Ishikawa (cell line): ENCODE measurements at regions not wholly inside any gene's neighbourhood (a gene's known extent, or its start where the extent isn't known, plus 50 kb on each side); places are given as distances from the start of the nearest gene placed in this dataset.

ENCODE experiments used
- CEBPB ChIP-seq: IDR thresholded peaks from 2 replicates; pipeline ENCODE4 v1.6.1; 2012
- CREB1 ChIP-seq: IDR thresholded peaks from 2 replicates; pipeline ENCODE4 v1.6.1; 2012; ENCODE audit warnings: low read depth
- EGR1 ChIP-seq: IDR thresholded peaks from 2 replicates; pipeline ENCODE4 v1.6.1; 2012
- EP300 ChIP-seq: IDR thresholded peaks from 2 replicates; pipeline ENCODE4 v1.6.1; 2012; ENCODE audit warnings: borderline replicate concordance
- FOXM1 ChIP-seq: IDR thresholded peaks from 2 replicates; pipeline ENCODE4 v1.6.1; 2012; ENCODE audit warnings: low read depth, borderline replicate concordance
- NFIC ChIP-seq: IDR thresholded peaks from 2 replicates; pipeline ENCODE4 v1.6.1; 2012
- RAD21 ChIP-seq: IDR thresholded peaks from 2 replicates; pipeline ENCODE4 v1.6.1; 2012; ENCODE audit warnings: low read depth
- TAF1 ChIP-seq: IDR thresholded peaks from 2 replicates; pipeline ENCODE4 v1.6.1; 2012; ENCODE audit warnings: low read depth, mild to moderate bottlenecking
- TCF12 ChIP-seq: IDR thresholded peaks from 2 replicates; pipeline ENCODE4 v1.6.1; 2012; ENCODE audit warnings: low read depth
- TEAD4 ChIP-seq: IDR thresholded peaks from 2 replicates; pipeline ENCODE4 v1.6.1; 2012
- YY1 ChIP-seq: IDR thresholded peaks from 2 replicates; pipeline ENCODE4 v1.6.1; 2012; ENCODE audit warnings: low read depth
- ZBTB7A ChIP-seq: IDR thresholded peaks from 2 replicates; pipeline ENCODE4 v1.6.1; 2012; ENCODE audit warnings: low read depth
- TF ChIP-seq, protein P1 (sequence below): IDR thresholded peaks from 2 replicates; pipeline ENCODE4 v1.6.1; 2012
- TF ChIP-seq, protein P2 (sequence below): IDR thresholded peaks from 2 replicates; pipeline ENCODE4 v1.6.1; 2012
- TF ChIP-seq, protein P3 (sequence below): IDR thresholded peaks from 2 replicates; pipeline ENCODE4 v1.6.1; 2012; ENCODE audit warnings: low read depth, mild to moderate bottlenecking

DNA sequence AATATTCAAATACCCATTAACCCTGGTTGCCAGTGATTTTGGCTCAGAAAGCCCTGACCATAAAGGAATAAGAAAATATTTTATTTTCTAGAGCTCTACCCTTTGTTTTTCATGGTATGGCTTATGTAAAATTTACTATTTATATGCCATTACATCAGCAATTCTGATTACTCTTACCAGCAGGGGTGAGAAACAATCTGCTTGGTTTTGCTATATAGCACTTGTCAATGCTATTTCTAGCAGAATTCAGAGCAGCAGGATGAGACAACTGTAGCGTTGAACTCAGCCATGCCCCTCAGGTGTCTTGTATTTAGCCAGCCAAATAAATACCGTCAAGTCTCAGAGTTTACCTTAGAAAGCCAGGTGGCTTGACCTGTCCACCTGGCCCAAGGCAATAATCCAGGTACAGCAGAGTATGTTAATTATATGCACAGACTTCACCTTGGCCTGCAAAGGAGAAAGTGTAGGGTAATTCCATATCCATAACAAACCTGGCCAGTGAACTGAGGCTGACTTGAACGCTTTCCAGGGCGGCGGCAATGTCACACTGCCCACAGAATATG, 1303.5 kb downstream of the RAPGEF2 start:
- TF ChIP-seq, protein P1, sequence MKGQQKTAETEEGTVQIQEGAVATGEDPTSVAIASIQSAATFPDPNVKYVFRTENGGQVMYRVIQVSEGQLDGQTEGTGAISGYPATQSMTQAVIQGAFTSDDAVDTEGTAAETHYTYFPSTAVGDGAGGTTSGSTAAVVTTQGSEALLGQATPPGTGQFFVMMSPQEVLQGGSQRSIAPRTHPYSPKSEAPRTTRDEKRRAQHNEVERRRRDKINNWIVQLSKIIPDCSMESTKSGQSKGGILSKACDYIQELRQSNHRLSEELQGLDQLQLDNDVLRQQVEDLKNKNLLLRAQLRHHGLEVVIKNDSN = no peak
- TF ChIP-seq TAF1 (no peak), EGR1 (no peak), TCF12 (no peak), NFIC (no peak), FOXM1 (no peak), RAD21 (no peak)
- TF ChIP-seq, protein P2, sequence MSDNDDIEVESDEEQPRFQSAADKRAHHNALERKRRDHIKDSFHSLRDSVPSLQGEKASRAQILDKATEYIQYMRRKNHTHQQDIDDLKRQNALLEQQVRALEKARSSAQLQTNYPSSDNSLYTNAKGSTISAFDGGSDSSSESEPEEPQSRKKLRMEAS = no peak

DNA sequence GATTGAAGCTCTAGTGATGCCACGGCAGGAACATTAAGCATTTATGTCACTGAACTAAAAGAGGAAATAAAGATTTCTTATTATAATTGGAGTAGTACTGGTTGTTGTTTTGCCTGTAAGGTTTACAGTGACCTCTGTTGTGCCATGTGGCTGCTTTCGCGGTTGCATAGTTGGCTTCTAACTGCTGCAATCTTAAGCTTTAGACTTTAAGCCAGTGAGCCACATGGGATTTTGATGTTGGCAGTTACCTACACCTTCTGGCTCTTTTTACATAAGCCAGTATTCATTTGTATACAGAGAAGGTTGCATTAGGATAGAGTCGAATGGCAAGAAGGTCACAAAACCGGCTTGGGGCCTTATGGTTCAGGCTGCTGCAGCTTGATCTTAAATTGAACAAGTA, 1311.6 kb downstream of the RAPGEF2 start:
- no peak for TF ChIP-seq NFIC
- TF ChIP-seq TAF1 = no peak
- TF ChIP-seq CEBPB = no peak
- no peak for TF ChIP-seq EGR1
- no peak for TF ChIP-seq EP300
- no peak for TF ChIP-seq TCF12
- TF ChIP-seq RAD21 = no peak
- no peak for TF ChIP-seq CREB1
- TF ChIP-seq FOXM1 = no peak
- TF ChIP-seq, protein P1 = no peak
- no peak for TF ChIP-seq ZBTB7A

DNA sequence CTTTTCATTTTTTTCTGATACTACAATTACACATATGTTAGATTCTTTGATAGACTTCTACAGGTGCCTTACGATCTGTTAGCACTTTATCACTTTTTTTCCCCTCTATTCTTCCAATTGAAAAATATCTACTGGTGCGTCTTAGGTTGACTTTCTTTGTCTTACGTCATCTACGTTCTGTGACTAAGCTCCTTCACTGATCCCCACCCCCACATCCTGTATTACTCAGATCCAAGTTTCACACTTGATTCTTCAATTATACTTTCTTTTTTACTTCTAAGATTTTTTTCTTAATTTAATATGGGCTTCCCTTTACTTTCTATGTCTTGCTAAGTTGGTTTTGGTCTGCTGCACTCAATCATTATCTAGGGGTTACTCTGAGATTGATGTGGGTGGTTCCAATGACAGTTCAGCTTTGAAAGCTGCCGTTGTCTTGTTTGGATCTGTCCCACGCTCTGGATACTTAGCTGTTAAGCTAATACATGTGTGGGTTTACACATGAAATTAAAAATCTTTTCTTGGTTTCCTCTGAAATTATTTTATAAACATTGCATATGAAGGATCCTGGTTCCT, 1321.1 kb downstream of the RAPGEF2 start:
- TF ChIP-seq CEBPB = no peak
- TF ChIP-seq TEAD4 = no peak
- TF ChIP-seq, protein P3, sequence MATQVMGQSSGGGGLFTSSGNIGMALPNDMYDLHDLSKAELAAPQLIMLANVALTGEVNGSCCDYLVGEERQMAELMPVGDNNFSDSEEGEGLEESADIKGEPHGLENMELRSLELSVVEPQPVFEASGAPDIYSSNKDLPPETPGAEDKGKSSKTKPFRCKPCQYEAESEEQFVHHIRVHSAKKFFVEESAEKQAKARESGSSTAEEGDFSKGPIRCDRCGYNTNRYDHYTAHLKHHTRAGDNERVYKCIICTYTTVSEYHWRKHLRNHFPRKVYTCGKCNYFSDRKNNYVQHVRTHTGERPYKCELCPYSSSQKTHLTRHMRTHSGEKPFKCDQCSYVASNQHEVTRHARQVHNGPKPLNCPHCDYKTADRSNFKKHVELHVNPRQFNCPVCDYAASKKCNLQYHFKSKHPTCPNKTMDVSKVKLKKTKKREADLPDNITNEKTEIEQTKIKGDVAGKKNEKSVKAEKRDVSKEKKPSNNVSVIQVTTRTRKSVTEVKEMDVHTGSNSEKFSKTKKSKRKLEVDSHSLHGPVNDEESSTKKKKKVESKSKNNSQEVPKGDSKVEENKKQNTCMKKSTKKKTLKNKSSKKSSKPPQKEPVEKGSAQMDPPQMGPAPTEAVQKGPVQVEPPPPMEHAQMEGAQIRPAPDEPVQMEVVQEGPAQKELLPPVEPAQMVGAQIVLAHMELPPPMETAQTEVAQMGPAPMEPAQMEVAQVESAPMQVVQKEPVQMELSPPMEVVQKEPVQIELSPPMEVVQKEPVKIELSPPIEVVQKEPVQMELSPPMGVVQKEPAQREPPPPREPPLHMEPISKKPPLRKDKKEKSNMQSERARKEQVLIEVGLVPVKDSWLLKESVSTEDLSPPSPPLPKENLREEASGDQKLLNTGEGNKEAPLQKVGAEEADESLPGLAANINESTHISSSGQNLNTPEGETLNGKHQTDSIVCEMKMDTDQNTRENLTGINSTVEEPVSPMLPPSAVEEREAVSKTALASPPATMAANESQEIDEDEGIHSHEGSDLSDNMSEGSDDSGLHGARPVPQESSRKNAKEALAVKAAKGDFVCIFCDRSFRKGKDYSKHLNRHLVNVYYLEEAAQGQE = no peak
- TF ChIP-seq ZBTB7A = no peak
- TF ChIP-seq TAF1 = no peak
- no peak for TF ChIP-seq CREB1
- TF ChIP-seq EP300 = no peak
- no peak for TF ChIP-seq FOXM1
- TF ChIP-seq RAD21 = no peak
- no peak for TF ChIP-seq NFIC
- no peak for TF ChIP-seq EGR1
- TF ChIP-seq, protein P1 = no peak

DNA sequence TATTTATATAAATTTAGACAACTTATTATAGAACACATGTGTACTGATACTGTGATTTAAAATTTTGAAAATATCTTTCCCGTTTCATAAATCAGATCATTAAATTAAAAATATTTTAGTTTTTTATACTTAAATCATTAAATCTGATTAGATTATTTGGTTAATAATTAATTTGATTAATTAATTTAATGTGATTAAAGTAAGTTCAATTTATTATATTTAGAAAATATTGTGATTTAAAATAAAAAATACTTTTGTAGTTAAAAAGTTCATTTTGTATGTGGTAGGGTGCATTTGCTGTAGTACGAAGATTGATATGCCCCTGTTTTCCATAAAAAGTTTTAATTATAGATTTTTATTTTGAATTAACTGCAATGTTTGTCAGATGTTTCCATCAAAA, 1323.4 kb downstream of the RAPGEF2 start:
- TF ChIP-seq EGR1 = no peak
- no peak for TF ChIP-seq RAD21

DNA sequence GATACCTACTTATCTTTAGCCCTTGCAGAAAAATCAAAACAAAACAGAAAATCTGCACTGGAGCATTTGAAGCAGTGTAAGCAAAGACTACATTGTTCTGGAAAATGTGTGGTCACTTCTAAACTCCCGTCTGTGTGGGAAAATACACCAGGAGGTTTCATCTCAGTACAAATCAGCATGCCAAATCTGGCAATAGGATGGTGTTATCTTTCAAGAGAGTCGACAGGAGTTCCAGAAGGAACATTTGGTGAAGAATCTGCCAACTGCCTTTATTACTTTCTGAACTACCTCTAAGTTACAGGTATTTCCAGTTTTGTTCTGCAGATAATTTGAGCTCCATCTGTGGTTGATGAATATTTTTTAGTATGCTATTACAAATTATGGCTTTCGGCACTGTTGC, 1348.0 kb downstream of the RAPGEF2 start:
- TF ChIP-seq NFIC (no peak), TAF1 (no peak), FOXM1 (no peak), RAD21 (no peak), CEBPB (no peak), YY1 (no peak), EP300 (no peak), ZBTB7A (no peak)
- TF ChIP-seq, protein P3 = no peak
- TF ChIP-seq, protein P2 = no peak
- TF ChIP-seq, protein P1 = no peak
